GM12878 (cell line): ENCODE measurements at regions not wholly inside any gene's neighbourhood (a gene's known extent, or its start where the extent isn't known, plus 50 kb on each side); places are given as distances from the start of the nearest gene placed in this dataset.

Source experiments
- ATAC-seq: fragments of 200-7000 bp; cut with Tn5 transposase; 3 replicates; pipeline ENCODE4 v1.9.1; 2020; ENCODE audit warnings: mild to moderate bottlenecking, moderate library complexity
- BruUV-seq: library from RNA; stranded (reverse); fragments of 400-500 nt; replicated peaks from 2 replicates; lab custom pipeline; 2021; lab: Mats Ljungman, UMichigan
- CTCF ChIA-PET: fragments of 300-600 bp; sonication (Branson Sonifier 250); formaldehyde crosslinking; extraction: SDS; loops from one replicate; lab custom pipeline; 2021; ENCODE audit warnings: inconsistent platforms; lab: Yijun Ruan, JAX
- POLR2A ChIA-PET: fragments of 350-600 bp; formaldehyde crosslinking; extraction: SDS; loops from one replicate; lab custom pipeline; 2021; ENCODE audit warnings: inconsistent platforms; lab: Charles Lee
- RAD21 ChIA-PET: fragments of 300-600 bp; sonication (Branson Sonifier 250); formaldehyde crosslinking; loops from one replicate; lab custom pipeline; 2023; ENCODE audit warnings: antibody characterized with exemption; ENCODE audit not compliant: unreplicated experiment; lab: Charles Lee
- SMC1A ChIA-PET: fragments of 300-600 bp; sonication (Branson Sonifier 250); formaldehyde crosslinking; loops from one replicate; lab custom pipeline; 2023; ENCODE audit not compliant: unreplicated experiment, uncharacterized antibody; lab: Charles Lee
- DNase-seq: peaks from one replicate; pipeline ENCODE4 v3.0.0-alpha.2; 2011; ENCODE audit warnings: low read depth, low spot score
- FAIRE-seq: peaks from 3 replicates; lab custom pipeline; 2011; peaks lifted over from hg19 to GRCh38; lab: Jason Lieb, UNC
- H2AFZ ChIP-seq: 2 replicates; pipeline ENCODE4 v1.6.0; 2011; ENCODE audit warnings: low read depth, low read length, control low read depth; ENCODE audit not compliant: control insufficient read depth
- H3K27ac ChIP-seq: 2 replicates; pipeline ENCODE4 v1.5.1; 2011; ENCODE audit warnings: control low read depth; ENCODE audit not compliant: control insufficient read depth, insufficient read depth
- H3K27me3 ChIP-seq, 2 experiments: replicated peaks in 1 of 2; 2 replicates each; pipeline versions ENCODE4 v1.6.0 to v1.6.1; 2011; ENCODE audit warnings: low read length in 1 of 2; ENCODE audit not compliant: control insufficient read depth in 2 of 2, insufficient read depth in 2 of 2
- H3K36me3 ChIP-seq, 2 experiments: 2 replicates each; pipeline ENCODE4 v1.5.1; 2011; ENCODE audit warnings: low read length in 1 of 2; ENCODE audit not compliant: control insufficient read depth in 2 of 2, insufficient read depth in 2 of 2
- H3K4me1 ChIP-seq: 2 replicates; pipeline ENCODE4 v1.6.1; 2011; ENCODE audit warnings: mild to moderate bottlenecking, low read length, moderate library complexity, mixed read lengths; ENCODE audit not compliant: control insufficient read depth, insufficient read depth
- H3K4me2 ChIP-seq: 2 replicates; pipeline ENCODE4 v1.6.0; 2011; ENCODE audit warnings: control low read depth; ENCODE audit not compliant: control insufficient read depth, insufficient read depth
- H3K4me3 ChIP-seq: fragments of 200-600 bp; sonication (generic); 2 replicates; pipeline ENCODE4 v1.5.1; 2016
- H3K79me2 ChIP-seq: 2 replicates; pipeline ENCODE4 v1.6.0; 2011; ENCODE audit warnings: low read length; ENCODE audit not compliant: control insufficient read depth, insufficient read depth
- H3K9ac ChIP-seq: 2 replicates; pipeline ENCODE4 v1.8.0; 2011; ENCODE audit warnings: low read length, control low read depth, mixed read lengths; ENCODE audit not compliant: control insufficient read depth, insufficient read depth
- H3K9me3 ChIP-seq: replicated peaks from 3 replicates; pipeline ENCODE4 v1.5.1; 2011; ENCODE audit warnings: mild to moderate bottlenecking, low read length; ENCODE audit not compliant: control insufficient read depth, insufficient read depth
- H4K20me1 ChIP-seq: 2 replicates; pipeline ENCODE4 v1.6.0; 2011; ENCODE audit not compliant: control insufficient read depth, insufficient read depth
- BCL11A ChIP-seq: IDR thresholded peaks from 2 replicates; pipeline ENCODE4 v1.6.1; 2011; ENCODE audit warnings: low read depth, low read length
- CTCF ChIP-seq, 3 experiments: IDR thresholded peaks in 2 of 3; conservative IDR thresholded peaks in 1 of 3; 2 replicates each; pipeline ENCODE4 v1.5.1; 2011; ENCODE audit warnings: low read depth in 3 of 3, low read length in 3 of 3, mild to moderate bottlenecking in 3 of 3, control low read depth in 2 of 3, moderate library complexity in 2 of 3, inconsistent platforms in 1 of 3, mixed read lengths in 1 of 3; ENCODE audit not compliant: control insufficient read depth in 2 of 3, insufficient read depth in 1 of 3; ENCODE audit errors: extremely low read depth in 1 of 3
- EZH2 ChIP-seq: IDR thresholded peaks from 2 replicates; pipeline ENCODE4 v1.6.1; 2012; ENCODE audit warnings: low read depth, mild to moderate bottlenecking, control low read depth, inconsistent platforms, low read length, borderline replicate concordance; ENCODE audit not compliant: control insufficient read depth
- HDAC6 ChIP-seq: fragments of 200-600 bp; sonication (generic); IDR thresholded peaks from one replicate; pipeline ENCODE4 v1.8.0; 2017; ENCODE audit warnings: antibody characterized with exemption; ENCODE audit not compliant: unreplicated experiment
- POLR2AphosphoS5 ChIP-seq: IDR thresholded peaks from 2 replicates; pipeline ENCODE4 v1.6.1; 2011; ENCODE audit warnings: mild to moderate bottlenecking, low read length, inconsistent platforms
- RFX5 ChIP-seq: IDR thresholded peaks from 2 replicates; pipeline ENCODE4 v1.6.1; 2011; ENCODE audit warnings: low read depth, low read length, improper control_type of control experiment
- TBL1XR1 ChIP-seq: IDR thresholded peaks from 2 replicates; pipeline ENCODE4 v1.6.1; 2012; ENCODE audit warnings: low read depth, low read length, improper control_type of control experiment
- ZBED1 ChIP-seq: IDR thresholded peaks from 2 replicates; pipeline ENCODE4 v1.6.1; 2016; ENCODE audit warnings: borderline replicate concordance
- ZNF274 ChIP-seq: IDR thresholded peaks from one replicate; pipeline ENCODE4 v1.8.0; 2011; ENCODE audit not compliant: insufficient read length, insufficient read depth
- WGBS: methylation state at CpG from one replicate; pipeline ENCODE4 v1.1.6; 2016; ENCODE audit warnings: low lambda C conversion rate; ENCODE audit not compliant: insufficient replicate concordance, insufficient coverage; ENCODE audit errors: missing lambda C conversion rate; 5-methylcytosine and 5-hydroxymethylcytosine counted together
- in situ Hi-C: fragments of 300-500 bp; cut with MboI; formaldehyde crosslinking; loops from 9 replicates; pipeline ENCODE4 v1.14.3; 2018; ENCODE audit warnings: mixed read lengths
- intact Hi-C: fragments of 100-400 bp; cut with micrococcal nuclease; formaldehyde crosslinking; loops from one replicate; pipeline ENCODE4 v1.14.2; 2022; ENCODE audit not compliant: unreplicated experiment
- TF ChIP-seq, protein P1 (sequence below): fragments of 450-650 bp; IDR thresholded peaks from 2 replicates; pipeline ENCODE4 v1.6.1; 2017; ENCODE audit warnings: low read depth, mild to moderate bottlenecking, moderate library complexity

DNA sequence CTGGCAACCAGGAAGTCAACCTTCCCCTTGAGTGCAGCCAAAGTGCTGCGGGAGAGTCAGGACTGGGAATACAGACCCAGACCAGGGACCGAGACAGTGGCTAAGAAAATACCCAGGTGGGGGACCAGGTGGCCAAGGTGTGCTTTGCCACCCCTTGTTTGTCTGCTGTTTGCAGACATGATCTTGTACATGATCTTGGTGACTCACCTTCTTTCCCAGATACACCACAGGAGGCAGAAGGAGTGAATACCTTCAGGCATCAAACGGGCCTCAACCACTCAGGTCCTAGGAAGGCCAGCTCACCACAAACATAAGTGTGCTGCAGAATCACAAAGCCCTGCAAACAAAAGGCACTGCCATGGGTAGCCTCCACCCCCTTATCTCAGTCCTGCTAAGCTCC lies 62.0 kb downstream of the CNGA2 start:
- no TSS peak for BruUV-seq
- FAIRE-seq, result no peak

GRCh38 chrX:151801980-151802379 lies 67.4 kb downstream of the CNGA2 start:
- H4K20me1 ChIP-seq, result no peaks in the 10 kb centered on the region
- BruUV-seq, result no TSS peak
- ATAC-seq, result no peak
- DNase-seq, result no peak
- TF ChIP-seq, protein P1, sequence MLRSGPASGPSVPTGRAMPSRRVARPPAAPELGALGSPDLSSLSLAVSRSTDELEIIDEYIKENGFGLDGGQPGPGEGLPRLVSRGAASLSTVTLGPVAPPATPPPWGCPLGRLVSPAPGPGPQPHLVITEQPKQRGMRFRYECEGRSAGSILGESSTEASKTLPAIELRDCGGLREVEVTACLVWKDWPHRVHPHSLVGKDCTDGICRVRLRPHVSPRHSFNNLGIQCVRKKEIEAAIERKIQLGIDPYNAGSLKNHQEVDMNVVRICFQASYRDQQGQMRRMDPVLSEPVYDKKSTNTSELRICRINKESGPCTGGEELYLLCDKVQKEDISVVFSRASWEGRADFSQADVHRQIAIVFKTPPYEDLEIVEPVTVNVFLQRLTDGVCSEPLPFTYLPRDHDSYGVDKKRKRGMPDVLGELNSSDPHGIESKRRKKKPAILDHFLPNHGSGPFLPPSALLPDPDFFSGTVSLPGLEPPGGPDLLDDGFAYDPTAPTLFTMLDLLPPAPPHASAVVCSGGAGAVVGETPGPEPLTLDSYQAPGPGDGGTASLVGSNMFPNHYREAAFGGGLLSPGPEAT, result no peak
- TF ChIP-seq CTCF (IDR thresholded peaks at IDR 0.05 in 2 of 3, conservative IDR thresholded peaks at IDR 0.05 in 1 of 3; ENCODE audit: control insufficient read depth in 2 of 3, extremely low read depth in 1 of 3, insufficient read depth in 1 of 3, low read depth in 3 of 3, low read length in 3 of 3), result 0 out of 6 replicates have a peak, but pooled peaks of 1 of the 3 experiments have one; percentile 1
- SMC1A ChIA-PET, result interaction anchor here (1.3 kb wide), 1 partner anchor 19 kb away, joined by 3 read pairs; no protein-coding TSS in a partner anchor
- H3K4me2 ChIP-seq, result no peak overlapping the region
- no peaks in the 10 kb centered on the region for H3K36me3 ChIP-seq
- in situ Hi-C loops, result no loop called here
- no peak overlapping the region for H3K27ac ChIP-seq
- H3K27me3 ChIP-seq, result no peaks in the 10 kb centered on the region
- H3K9me3 ChIP-seq, result no peaks in the 10 kb centered on the region
- no peak overlapping the region for H2AFZ ChIP-seq
- WGBS, result 17% methylated on average over 7 of the region's 7 CpGs
- no peak overlapping the region for H3K4me3 ChIP-seq
- POLR2A ChIA-PET, result no interaction called here
- no peak overlapping the region for H3K9ac ChIP-seq
- RAD21 ChIA-PET, result interaction anchor here (0.6 kb wide), 1 partner anchor 619 kb away, joined by 3 read pairs; no protein-coding TSS in a partner anchor
- no peaks in the 10 kb centered on the region for H3K79me2 ChIP-seq
- no peak for FAIRE-seq
- CTCF ChIA-PET, result interaction anchor here (0.7 kb wide), 1 partner anchor 16 kb away, joined by 3 read pairs; no protein-coding TSS in a partner anchor
- intact Hi-C loops, result no loop called here
- no peaks in the 10 kb centered on the region for H3K4me1 ChIP-seq

More for the DNA sequence above, 62.0 kb downstream of the CNGA2 start:
- ATAC-seq (no peak), DNase-seq (no peak)
- Histone ChIP-seq H3K4me1 (no peaks in the 10 kb centered on the region), H3K9me3 (no peaks in the 10 kb centered on the region), H3K4me3 (no peak overlapping the region), H3K36me3 (no peaks in the 10 kb centered on the region), H3K79me2 (no peaks in the 10 kb centered on the region), H4K20me1 (no peaks in the 10 kb centered on the region), H3K4me2 (no peak overlapping the region), H2AFZ (no peak overlapping the region), H3K9ac (no peak overlapping the region), H3K27me3 (no peaks in the 10 kb centered on the region), H3K27ac (no peak overlapping the region)
- ChIA-PET POLR2A (no interaction called here), CTCF (no interaction called here), SMC1A (no interaction called here), RAD21 (no interaction called here)
- intact Hi-C loops, result no loop called here
- in situ Hi-C loops, result no loop called here
- TF ChIP-seq TBL1XR1, result no peak
- no peak for TF ChIP-seq POLR2AphosphoS5
- TF ChIP-seq BCL11A, result no peak
- TF ChIP-seq RFX5, result no peak
- TF ChIP-seq ZBED1, result no peak
- TF ChIP-seq ZNF274, result no peak
- TF ChIP-seq EZH2, result no peak
- TF ChIP-seq HDAC6, result no peak
- WGBS, result 0% methylated on average over 3 of the region's 3 CpGs
